Skeletal muscle satellite cell (primary cell): ENCODE measurements at regions not wholly inside any gene's neighbourhood (a gene's known extent, or its start where the extent isn't known, plus 50 kb on each side); places are given as distances from the start of the nearest gene placed in this dataset. TPM values are rescaled to one million over a fixed set of nuclear protein-coding genes. Genes with fewer than 3 reads are reported as not detected.
"Not testable (repeated sequence)": the region's sequence is repeated elsewhere in the genome, so short reads cannot be mapped to it uniquely, and the experiment has no call there.

Source experiments
- H3K27me3 ChIP-seq: 2 replicates; pipeline ENCODE4 v1.7.0; 2013; ENCODE audit warnings: low read length; ENCODE audit not compliant: control insufficient read depth, insufficient read depth
- H3K36me3 ChIP-seq: 2 replicates; pipeline ENCODE4 v1.7.0; 2013; ENCODE audit warnings: mild to moderate bottlenecking, control low read depth, low read length; ENCODE audit not compliant: insufficient read depth
- H3K4me1 ChIP-seq: 2 replicates; pipeline ENCODE4 v1.7.0; 2013; ENCODE audit warnings: low read length; ENCODE audit not compliant: control insufficient read depth, insufficient read depth
- H3K4me2 ChIP-seq: 2 replicates; pipeline ENCODE4 v1.7.0; 2013; ENCODE audit warnings: mild to moderate bottlenecking, low read length
- H3K4me3 ChIP-seq: 2 replicates; pipeline ENCODE4 v1.7.0; 2013; ENCODE audit warnings: low read length
- H3K9ac ChIP-seq: 2 replicates; pipeline ENCODE4 v1.7.0; 2013; ENCODE audit warnings: mild to moderate bottlenecking, low read depth, low read length, moderate library complexity
- H3K9me3 ChIP-seq: replicated peaks from 2 replicates; pipeline ENCODE4 v1.7.0; 2013; ENCODE audit warnings: mild to moderate bottlenecking, control low read depth, low read length
- small RNA-seq: library from RNA; depleted of rRNA; stranded (forward); fragments of <200 nt; gene quantifications from one replicate; pipeline ENCODE3, GENCODE V24; 2012

DNA sequence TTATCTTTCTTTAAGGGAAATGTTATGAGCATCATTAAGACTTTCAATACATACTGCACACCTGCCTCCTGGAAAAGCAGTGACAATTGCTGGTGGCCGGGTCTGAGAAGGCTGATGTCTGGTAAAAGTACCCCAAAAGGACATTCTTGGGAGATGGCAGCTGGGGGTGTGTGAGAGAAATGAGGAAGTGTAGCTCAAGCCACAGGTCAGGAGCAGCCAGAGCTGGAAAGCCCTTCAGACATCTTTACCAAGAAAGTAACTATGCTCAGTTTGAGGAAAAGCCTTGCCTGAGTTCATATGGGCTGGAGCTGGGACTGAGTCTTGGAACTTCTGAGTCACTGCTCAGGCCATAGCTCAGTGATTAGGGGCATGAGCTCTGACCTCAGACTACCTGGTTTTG, 94.7 kb upstream of the N4BP1 start:
- Histone ChIP-seq H3K27me3 (no peaks in the 10 kb centered on the region), H3K36me3 (no peaks in the 10 kb centered on the region), H3K9ac (no peak overlapping the region)

DNA sequence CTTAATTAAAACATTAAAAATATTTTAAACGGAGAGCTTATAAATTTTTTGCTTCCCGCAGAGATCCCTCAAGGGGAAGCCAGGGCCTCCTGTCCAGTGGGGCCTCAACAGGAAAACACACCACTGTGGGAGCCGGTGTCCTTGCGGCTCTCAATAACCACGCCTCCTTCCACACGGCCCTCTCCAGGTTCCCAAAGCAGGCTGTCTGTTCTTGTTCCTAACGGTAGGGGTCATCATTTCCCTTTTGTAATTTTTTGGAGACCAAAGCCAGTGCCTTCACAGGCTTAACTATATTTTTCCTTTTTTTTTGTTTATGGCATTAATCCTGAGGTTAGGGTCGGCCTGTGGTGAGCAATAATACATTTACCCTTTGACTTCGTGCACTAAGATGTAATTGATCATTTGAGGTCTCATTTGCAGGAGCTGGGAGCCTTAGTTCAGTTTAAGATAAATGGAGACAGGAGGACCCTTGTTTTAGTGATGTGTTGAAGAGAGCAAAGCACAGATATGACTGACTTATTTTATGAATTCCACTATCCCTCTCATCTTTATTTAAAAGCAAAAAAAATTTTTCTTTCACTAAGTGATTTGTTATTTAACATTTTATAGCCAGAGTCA, 77.5 kb upstream of the N4BP1 start:
- Histone ChIP-seq H3K9ac (no peak overlapping the region), H3K9me3 (no peaks in the 10 kb centered on the region), H3K4me2 (no peak overlapping the region), H3K4me1 (no peaks in the 10 kb centered on the region), H3K36me3 (no peaks in the 10 kb centered on the region), H3K4me3 (no peak overlapping the region), H3K27me3 (no peaks in the 10 kb centered on the region)

More for the DNA sequence above, 94.7 kb upstream of the N4BP1 start:
- Histone ChIP-seq H3K4me1 (no peaks in the 10 kb centered on the region), H3K4me2 (no peak overlapping the region), H3K9me3 (no peaks in the 10 kb centered on the region), H3K4me3 (no peak overlapping the region)

GRCh38 chr16:48684148-48684547, 74.2 kb upstream of the N4BP1 start:
- Histone ChIP-seq H3K27me3 (no peaks in the 10 kb centered on the region), H3K9ac (no peak overlapping the region), H3K9me3 (no peaks in the 10 kb centered on the region), H3K4me1 (no peaks in the 10 kb centered on the region), H3K4me3 (no peak overlapping the region), H3K36me3 (no peaks in the 10 kb centered on the region), H3K4me2 (no peak overlapping the region)

DNA sequence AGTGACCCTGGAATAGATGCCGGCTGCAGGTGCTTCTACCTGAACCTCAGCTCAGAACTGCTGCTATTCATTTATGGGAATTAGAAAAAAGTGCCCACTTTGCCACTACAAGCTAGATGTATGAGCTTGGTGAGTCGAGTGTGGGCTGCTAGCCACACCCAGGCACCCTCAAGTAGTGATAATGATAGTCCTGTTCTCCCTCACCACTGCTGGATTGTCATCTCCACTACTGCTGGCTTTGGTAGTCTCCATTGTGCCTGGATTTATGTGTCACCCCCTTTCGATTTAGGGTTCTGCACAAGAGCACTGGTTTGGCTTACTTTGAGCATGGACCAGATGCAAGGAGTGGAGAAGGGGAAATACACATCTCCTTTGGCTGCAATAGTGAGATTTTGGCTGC, 73.0 kb upstream of the N4BP1 start:
- Histone ChIP-seq H3K4me1 (no peaks in the 10 kb centered on the region), H3K27me3 (no peaks in the 10 kb centered on the region), H3K4me2 (no peak overlapping the region), H3K9me3 (no peaks in the 10 kb centered on the region), H3K9ac (no peak overlapping the region), H3K4me3 (no peak overlapping the region), H3K36me3 (no peaks in the 10 kb centered on the region)

DNA sequence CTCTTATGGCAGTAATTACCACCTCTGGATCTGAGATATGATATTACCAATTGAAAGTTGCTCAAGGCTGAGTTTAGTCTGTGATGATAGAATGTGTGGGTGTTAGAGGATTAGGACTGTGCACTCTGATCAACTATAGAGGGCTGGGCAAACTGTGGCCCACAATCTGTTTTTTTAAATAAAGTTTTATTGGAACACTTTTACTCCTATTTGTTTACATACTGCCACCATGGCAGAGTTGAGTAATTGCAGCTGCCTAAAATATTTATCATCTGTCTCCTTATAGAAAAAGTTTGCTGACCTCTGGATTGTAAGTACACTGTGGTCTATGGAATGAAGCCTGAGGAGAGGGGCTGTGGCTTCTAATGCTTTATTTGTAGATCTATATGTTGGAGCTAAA, 71.5 kb upstream of the N4BP1 start:
- no peaks in the 10 kb centered on the region for H3K4me1 ChIP-seq
- no peaks in the 10 kb centered on the region for H3K9me3 ChIP-seq
- H3K36me3 ChIP-seq, result no peaks in the 10 kb centered on the region
- no peak overlapping the region for H3K4me2 ChIP-seq
- H3K4me3 ChIP-seq, result no peak overlapping the region
- H3K9ac ChIP-seq, result no peak overlapping the region
- H3K27me3 ChIP-seq, result no peaks in the 10 kb centered on the region

GRCh38 chr16:48680881-48681280, 70.9 kb upstream of the N4BP1 start:
- Histone ChIP-seq H3K9me3 (no peaks in the 10 kb centered on the region), H3K9ac (no peak overlapping the region), H3K27me3 (no peaks in the 10 kb centered on the region), H3K4me2 (no peak overlapping the region), H3K4me3 (no peak overlapping the region), H3K4me1 (no peaks in the 10 kb centered on the region), H3K36me3 (no peaks in the 10 kb centered on the region)

DNA sequence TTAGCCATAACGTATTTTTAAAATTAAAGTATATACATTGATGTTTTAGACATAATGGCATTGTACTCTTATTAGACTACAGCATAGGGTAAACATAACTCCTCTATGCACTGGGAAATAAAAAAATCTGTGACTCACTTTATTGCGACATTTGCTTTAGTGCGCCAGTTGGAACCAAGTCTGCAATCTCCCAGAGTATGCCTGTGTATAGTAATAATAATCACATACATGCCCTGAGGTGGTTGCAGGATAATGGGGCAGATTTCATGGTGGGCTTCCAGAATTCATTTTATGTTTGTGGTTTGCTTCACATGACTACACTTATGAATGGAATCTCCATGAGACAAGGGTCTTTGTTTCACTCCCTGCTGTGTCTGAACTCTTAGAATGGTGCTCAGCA, 66.9 kb upstream of the N4BP1 start:
- Histone ChIP-seq H3K4me1 (no peaks in the 10 kb centered on the region), H3K9me3 (no peaks in the 10 kb centered on the region), H3K27me3 (no peaks in the 10 kb centered on the region), H3K9ac (no peak overlapping the region), H3K36me3 (no peaks in the 10 kb centered on the region), H3K4me3 (no peak overlapping the region), H3K4me2 (no peak overlapping the region)

- H3K9ac ChIP-seq, H3K4me2 ChIP-seq, H3K27me3 ChIP-seq, H3K9me3 ChIP-seq, H3K36me3 ChIP-seq, H3K4me1 ChIP-seq, H3K4me3 ChIP-seq: not testable (repeated sequence)
These were observed 58.2 kb upstream of the N4BP1 start for GRCh38 chr16:48668184-48668583.

DNA sequence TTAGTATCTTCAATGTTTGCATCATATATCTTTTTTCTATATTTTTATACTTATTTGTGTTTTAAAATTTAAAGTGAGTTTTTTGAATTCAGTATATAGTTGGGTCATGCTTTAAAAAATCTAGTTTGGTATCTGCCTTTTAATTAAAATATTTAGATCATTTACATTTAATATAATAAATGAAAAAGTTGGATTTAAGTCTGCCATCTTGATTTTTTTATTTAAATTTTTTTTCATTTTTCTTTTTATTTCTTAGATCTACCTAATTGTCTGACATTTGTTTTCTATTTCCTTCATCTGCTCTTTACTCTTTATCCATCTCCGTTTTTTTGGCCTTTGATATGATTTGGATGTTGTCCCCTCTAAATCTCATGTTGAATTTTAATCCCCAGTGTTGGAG, 50.0 kb upstream of the N4BP1 start:
- no peaks in the 10 kb centered on the region for H3K36me3 ChIP-seq
- H3K4me3 ChIP-seq, result no peak overlapping the region
- H3K27me3 ChIP-seq, result no peaks in the 10 kb centered on the region
- no peaks in the 10 kb centered on the region for H3K9me3 ChIP-seq
- no peak overlapping the region for H3K9ac ChIP-seq
- H3K4me1 ChIP-seq, result no peaks in the 10 kb centered on the region
- no peak overlapping the region for H3K4me2 ChIP-seq

Small RNAs in the stretch of these regions (small RNA-seq; reads per million reads assigned to genes)
- gene AC023827.1 (not detected), gene MTND4LP25 (not detected), gene RNU6-257P (not detected)
